T-helper 1 cell treated with Interleukin-12 subunit alpha and Interleukin-12 subunit beta and Interleukin-4 antibody, amounts not matched to agents 30 μg/mL and 1 μg/mL, for 36 hours (primary cell): ENCODE measurements at regions not wholly inside any gene's neighbourhood (a gene's known extent, or its start where the extent isn't known, plus 50 kb on each side); places are given as distances from the start of the nearest gene placed in this dataset.

Experiments used
- H3K27ac Mint-ChIP-seq: one replicate; pipeline ENCODE4 v1.8.0; 2021; ENCODE audit warnings: mild to moderate bottlenecking, mixed read lengths
- H3K27me3 Mint-ChIP-seq: one replicate; pipeline ENCODE4 v1.8.0; 2021; ENCODE audit warnings: low read depth, mixed read lengths
- H3K36me3 Mint-ChIP-seq: one replicate; pipeline ENCODE4 v1.8.0; 2021; ENCODE audit warnings: low read depth, mixed read lengths
- H3K4me1 Mint-ChIP-seq: one replicate; pipeline ENCODE4 v1.8.0; 2021; ENCODE audit warnings: low read depth, mixed read lengths
- H3K4me3 Mint-ChIP-seq: one replicate; pipeline ENCODE4 v1.8.0; 2021; ENCODE audit warnings: mild to moderate bottlenecking, moderate library complexity, mixed read lengths
- H3K9me3 Mint-ChIP-seq: one replicate; pipeline ENCODE4 v1.8.0; 2021; ENCODE audit warnings: mixed read lengths

- Mint-ChIP-seq H3K27ac (no peak overlapping the region), H3K4me3 (no peak overlapping the region), H3K36me3 (no peaks in the 10 kb centered on the region), H3K4me1 (no peaks in the 10 kb centered on the region), H3K27me3 (no peaks in the 10 kb centered on the region), H3K9me3 (no peaks in the 10 kb centered on the region)
These were observed 58.5 kb downstream of the DLL1 start for GRCh38 chr6:170232186-170233002.

GRCh38 chr6:170231293-170232185 is 59.3 kb downstream of the DLL1 start:
- Mint-ChIP-seq H3K36me3 (no peaks in the 10 kb centered on the region), H3K27me3 (no peaks in the 10 kb centered on the region), H3K4me3 (no peak overlapping the region), H3K9me3 (no peaks in the 10 kb centered on the region), H3K27ac (no peak overlapping the region), H3K4me1 (no peaks in the 10 kb centered on the region)

- H3K9me3 Mint-ChIP-seq: no peaks in the 10 kb centered on the region
- H3K27ac Mint-ChIP-seq: no peak overlapping the region
- H3K4me3 Mint-ChIP-seq: no peak overlapping the region
- H3K4me1 Mint-ChIP-seq: no peaks in the 10 kb centered on the region
- H3K36me3 Mint-ChIP-seq: no peaks in the 10 kb centered on the region
- no peaks in the 10 kb centered on the region for H3K27me3 Mint-ChIP-seq
These were observed 60.2 kb downstream of the DLL1 start for GRCh38 chr6:170230520-170231292.

- no peak overlapping the region for H3K4me3 Mint-ChIP-seq
These were observed 60.9 kb downstream of the DLL1 start for GRCh38 chr6:170229851-170230519.

GRCh38 chr6:170229396-170229795 is 61.5 kb downstream of the DLL1 start:
- Mint-ChIP-seq H3K4me1 (no peaks in the 10 kb centered on the region), H3K36me3 (no peaks in the 10 kb centered on the region), H3K27me3 (no peaks in the 10 kb centered on the region), H3K9me3 (no peaks in the 10 kb centered on the region), H3K27ac (no peak overlapping the region), H3K4me3 (no peak overlapping the region)

More at GRCh38 chr6:170229851-170230519, 60.9 kb downstream of the DLL1 start:
- Mint-ChIP-seq H3K4me1 (no peaks in the 10 kb centered on the region), H3K27ac (no peak overlapping the region), H3K9me3 (no peaks in the 10 kb centered on the region), H3K36me3 (no peaks in the 10 kb centered on the region), H3K27me3 (no peaks in the 10 kb centered on the region)

- Mint-ChIP-seq H3K4me1 (no peaks in the 10 kb centered on the region), H3K27me3 (no peaks in the 10 kb centered on the region), H3K36me3 (no peaks in the 10 kb centered on the region), H3K9me3 (no peaks in the 10 kb centered on the region), H3K4me3 (no peak overlapping the region), H3K27ac (no peak overlapping the region)
These were observed 62.0 kb downstream of the DLL1 start for GRCh38 chr6:170228946-170229310.

GRCh38 chr6:170227996-170228945 is 62.6 kb downstream of the DLL1 start:
- H3K27ac Mint-ChIP-seq: no peak overlapping the region
- H3K36me3 Mint-ChIP-seq: no peaks in the 10 kb centered on the region
- H3K4me1 Mint-ChIP-seq: peaks cover 2% of the 10 kb centered on the region
- no peaks in the 10 kb centered on the region for H3K9me3 Mint-ChIP-seq
- H3K4me3 Mint-ChIP-seq: no peak overlapping the region
- no peaks in the 10 kb centered on the region for H3K27me3 Mint-ChIP-seq

- H3K4me1 Mint-ChIP-seq: peaks cover 4% of the 10 kb centered on the region
- no peaks in the 10 kb centered on the region for H3K27me3 Mint-ChIP-seq
- H3K36me3 Mint-ChIP-seq: no peaks in the 10 kb centered on the region
- H3K27ac Mint-ChIP-seq: no peak overlapping the region
- no peak overlapping the region for H3K4me3 Mint-ChIP-seq
- no peaks in the 10 kb centered on the region for H3K9me3 Mint-ChIP-seq
These were observed 63.3 kb downstream of the DLL1 start for GRCh38 chr6:170227521-170227983.

- Mint-ChIP-seq H3K36me3 (no peaks in the 10 kb centered on the region), H3K27me3 (no peaks in the 10 kb centered on the region), H3K9me3 (no peaks in the 10 kb centered on the region), H3K4me1 (peaks cover 4% of the 10 kb centered on the region), H3K4me3 (no peak overlapping the region), H3K27ac (no peak overlapping the region)
These were observed 64.2 kb downstream of the DLL1 start for GRCh38 chr6:170226647-170227046.

- Mint-ChIP-seq H3K4me1 (peaks cover 4% of the 10 kb centered on the region), H3K4me3 (no peak overlapping the region), H3K9me3 (no peaks in the 10 kb centered on the region), H3K27me3 (no peaks in the 10 kb centered on the region), H3K36me3 (no peaks in the 10 kb centered on the region), H3K27ac (no peak overlapping the region)
These were observed 64.9 kb downstream of the DLL1 start for GRCh38 chr6:170225852-170226417.

GRCh38 chr6:170224694-170225660 is 65.9 kb downstream of the DLL1 start:
- Mint-ChIP-seq H3K4me1 (peaks cover 4% of the 10 kb centered on the region), H3K36me3 (no peaks in the 10 kb centered on the region), H3K4me3 (no peak overlapping the region), H3K9me3 (no peaks in the 10 kb centered on the region), H3K27ac (no peak overlapping the region), H3K27me3 (no peaks in the 10 kb centered on the region)
